C4-2B (cell line): ENCODE measurements at regions not wholly inside any gene's neighbourhood (a gene's known extent, or its start where the extent isn't known, plus 50 kb on each side); places are given as distances from the start of the nearest gene placed in this dataset.

Experiments used
- H3K27ac ChIP-seq: fragments of 450-650 bp; 2 replicates; pipeline ENCODE4 v1.5.1; 2017
- ZFX ChIP-seq: fragments of 450-650 bp; IDR thresholded peaks from 2 replicates; pipeline ENCODE4 v1.6.1; 2017
- TF ChIP-seq, protein P1 (sequence below): fragments of 450-650 bp; conservative IDR thresholded peaks from 2 replicates; pipeline ENCODE4 v1.5.1; 2017; ENCODE audit warnings: mild to moderate bottlenecking

DNA sequence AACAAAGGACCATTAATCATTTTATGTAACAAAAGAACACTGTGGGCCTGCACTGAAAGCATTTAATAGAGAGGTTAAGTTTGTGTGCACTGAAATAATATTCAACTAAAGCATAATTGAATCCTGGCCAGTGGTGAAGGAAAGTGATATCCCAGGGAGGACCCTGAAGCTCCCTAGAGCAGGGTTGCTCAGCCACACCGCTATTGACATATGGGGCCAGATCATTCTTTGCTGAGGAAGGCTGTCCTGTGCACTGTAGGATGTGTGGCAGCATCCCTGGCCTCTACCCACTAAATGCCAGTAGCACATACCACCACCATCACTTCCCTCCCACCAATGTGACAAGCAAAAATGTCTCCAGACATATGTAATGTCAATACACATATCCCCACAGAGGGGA, 166.1 kb upstream of the MTNR1B start:
- TF ChIP-seq, protein P1, sequence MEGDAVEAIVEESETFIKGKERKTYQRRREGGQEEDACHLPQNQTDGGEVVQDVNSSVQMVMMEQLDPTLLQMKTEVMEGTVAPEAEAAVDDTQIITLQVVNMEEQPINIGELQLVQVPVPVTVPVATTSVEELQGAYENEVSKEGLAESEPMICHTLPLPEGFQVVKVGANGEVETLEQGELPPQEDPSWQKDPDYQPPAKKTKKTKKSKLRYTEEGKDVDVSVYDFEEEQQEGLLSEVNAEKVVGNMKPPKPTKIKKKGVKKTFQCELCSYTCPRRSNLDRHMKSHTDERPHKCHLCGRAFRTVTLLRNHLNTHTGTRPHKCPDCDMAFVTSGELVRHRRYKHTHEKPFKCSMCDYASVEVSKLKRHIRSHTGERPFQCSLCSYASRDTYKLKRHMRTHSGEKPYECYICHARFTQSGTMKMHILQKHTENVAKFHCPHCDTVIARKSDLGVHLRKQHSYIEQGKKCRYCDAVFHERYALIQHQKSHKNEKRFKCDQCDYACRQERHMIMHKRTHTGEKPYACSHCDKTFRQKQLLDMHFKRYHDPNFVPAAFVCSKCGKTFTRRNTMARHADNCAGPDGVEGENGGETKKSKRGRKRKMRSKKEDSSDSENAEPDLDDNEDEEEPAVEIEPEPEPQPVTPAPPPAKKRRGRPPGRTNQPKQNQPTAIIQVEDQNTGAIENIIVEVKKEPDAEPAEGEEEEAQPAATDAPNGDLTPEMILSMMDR = no peak
- no peak for TF ChIP-seq ZFX
- H3K27ac ChIP-seq = no peak overlapping the region

DNA sequence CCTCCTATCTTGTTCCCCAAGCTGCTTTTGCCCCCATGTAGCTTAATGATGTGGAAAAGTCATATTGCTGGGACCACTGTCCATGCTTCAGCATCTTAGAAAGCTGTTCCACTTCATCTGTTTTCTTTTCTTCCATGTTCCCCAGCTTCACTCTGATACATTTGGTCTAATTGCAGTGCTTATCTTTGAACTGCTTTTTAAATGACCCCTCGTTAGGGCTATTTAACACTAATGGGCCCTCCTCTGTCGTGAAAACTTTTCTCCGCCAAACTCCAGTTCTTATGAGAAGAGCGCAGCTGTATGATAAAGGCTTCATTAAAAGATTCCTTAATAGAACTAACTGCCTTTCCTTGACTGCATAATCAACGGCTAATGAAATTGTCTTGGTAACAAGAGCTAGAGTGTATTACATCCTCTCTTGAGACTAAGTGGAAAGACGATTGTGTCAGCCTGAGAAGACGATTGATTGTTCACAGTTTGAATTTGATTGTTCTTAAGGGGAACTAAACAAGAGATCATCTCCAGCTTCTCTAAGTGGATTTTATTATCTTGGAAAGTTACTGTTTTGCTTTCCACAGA, 165.0 kb upstream of the MTNR1B start:
- no peak overlapping the region for H3K27ac ChIP-seq
- TF ChIP-seq, protein P1 = no peak
- no peak for TF ChIP-seq ZFX

DNA sequence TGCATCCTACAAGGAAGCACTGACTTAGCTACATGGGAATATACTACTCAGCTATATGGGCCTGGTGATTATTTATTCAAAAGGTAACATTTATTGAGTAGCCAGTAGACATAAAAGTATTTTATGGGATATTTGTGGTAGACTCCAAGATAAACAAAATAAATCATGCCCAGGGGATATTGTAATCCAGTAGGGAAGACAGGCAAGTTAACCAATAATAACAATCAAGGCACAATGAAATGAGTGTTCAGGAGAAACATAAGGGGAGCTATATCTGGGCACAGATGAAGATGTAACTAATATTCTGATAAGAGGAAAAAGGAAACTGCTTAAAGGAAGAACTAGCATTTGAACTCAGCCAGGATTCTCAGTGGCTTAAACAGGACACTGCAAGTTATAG, 161.4 kb upstream of the MTNR1B start:
- H3K27ac ChIP-seq = no peak overlapping the region
- TF ChIP-seq ZFX = no peak
- TF ChIP-seq, protein P1 = no peak

DNA sequence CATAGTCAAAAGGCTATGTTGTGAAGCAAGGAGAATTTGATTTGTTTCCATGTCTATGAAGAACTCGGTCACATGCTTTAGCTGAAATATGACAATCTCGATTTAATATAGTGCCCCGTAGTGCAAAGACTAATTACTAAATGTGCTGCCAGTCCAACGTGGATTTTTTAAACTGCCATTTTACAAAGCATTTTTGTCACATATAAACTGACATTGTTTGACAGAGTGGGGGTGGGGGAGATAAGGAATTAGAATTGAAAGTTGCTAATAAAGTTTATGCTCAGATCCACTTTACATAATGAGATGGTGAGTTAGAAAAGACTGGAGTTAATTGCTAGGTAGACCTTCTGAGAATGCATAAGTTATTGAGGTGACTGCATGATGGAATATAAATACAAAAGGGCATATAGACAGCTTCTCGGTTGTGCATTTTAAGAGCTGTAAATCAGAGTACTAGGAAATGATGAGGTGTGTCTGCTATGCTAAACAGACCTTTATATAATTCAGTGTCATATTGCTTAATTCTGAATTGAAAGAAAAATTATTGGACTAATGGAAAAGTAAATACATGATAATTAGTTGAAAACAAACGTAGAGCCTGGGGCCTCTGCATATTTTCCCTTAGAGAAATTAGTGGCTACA, 158.9 kb upstream of the MTNR1B start:
- TF ChIP-seq ZFX = no peak
- TF ChIP-seq, protein P1 = no peak

DNA sequence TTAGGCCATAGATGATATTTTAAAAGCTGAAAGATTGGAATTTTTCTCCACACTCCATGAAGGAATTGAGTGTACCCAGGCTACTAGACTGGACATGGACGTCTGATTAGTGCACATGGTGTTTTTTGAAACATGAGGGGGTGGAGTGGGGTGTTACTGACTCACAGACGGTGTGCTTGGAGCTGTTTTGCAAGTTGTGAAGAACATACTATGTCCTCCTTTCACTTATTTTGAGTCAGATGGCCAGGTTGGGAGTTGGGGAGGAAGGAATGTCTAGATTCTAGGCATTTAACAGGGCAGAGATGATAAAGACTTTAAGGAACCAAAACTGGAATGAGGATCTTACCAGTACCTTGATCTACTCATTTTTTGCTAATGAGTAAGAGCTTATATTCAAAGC, 158.1 kb upstream of the MTNR1B start:
- no peak overlapping the region for H3K27ac ChIP-seq
- no peak for TF ChIP-seq ZFX

More for the DNA sequence above, 158.9 kb upstream of the MTNR1B start:
- H3K27ac ChIP-seq = no peak overlapping the region

DNA sequence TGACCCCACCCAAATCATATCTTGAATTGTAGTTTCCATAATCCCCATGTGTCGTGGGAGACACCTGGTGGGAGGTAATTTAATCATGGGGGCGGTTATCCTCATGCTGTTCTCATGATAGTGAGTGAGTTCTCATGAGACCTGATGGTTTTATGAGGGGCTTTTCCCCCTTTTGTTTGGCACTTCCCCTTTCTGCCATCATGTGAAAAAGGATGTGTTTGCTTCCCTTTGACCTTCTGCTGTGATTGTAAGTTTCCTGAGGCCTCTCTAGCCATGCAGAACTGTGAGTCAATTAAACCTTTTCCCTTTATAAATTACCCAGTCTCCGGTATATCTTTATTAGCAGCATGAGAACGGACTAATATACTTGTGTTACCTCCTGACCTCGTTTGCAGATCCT, 156.6 kb upstream of the MTNR1B start:
- no peak overlapping the region for H3K27ac ChIP-seq

DNA sequence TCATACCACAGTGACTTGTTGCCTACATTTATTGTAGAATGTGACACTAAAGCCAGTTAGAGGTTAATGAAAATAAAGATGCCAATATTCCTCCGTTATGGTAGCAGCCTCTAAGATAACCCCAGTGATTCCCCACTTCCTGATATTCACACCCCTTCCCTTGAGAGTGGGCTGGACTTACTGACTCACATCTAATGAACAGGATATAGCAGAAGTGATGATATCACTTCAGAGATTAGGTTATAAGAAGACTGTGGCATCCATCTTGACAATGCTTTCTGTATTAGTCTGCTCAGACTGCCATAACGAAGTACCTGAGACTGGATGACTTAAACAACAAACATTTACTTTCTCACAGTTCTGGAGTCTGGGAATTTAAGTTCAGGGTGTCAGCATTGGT, 149.6 kb upstream of the MTNR1B start:
- H3K27ac ChIP-seq = no peak overlapping the region
- TF ChIP-seq ZFX = no peak
- TF ChIP-seq, protein P1 = no peak

More for the DNA sequence above, 156.6 kb upstream of the MTNR1B start:
- no peak for TF ChIP-seq ZFX
- TF ChIP-seq, protein P1 = peak; percentile 8; the same call in 1 of the 2 replicates

DNA sequence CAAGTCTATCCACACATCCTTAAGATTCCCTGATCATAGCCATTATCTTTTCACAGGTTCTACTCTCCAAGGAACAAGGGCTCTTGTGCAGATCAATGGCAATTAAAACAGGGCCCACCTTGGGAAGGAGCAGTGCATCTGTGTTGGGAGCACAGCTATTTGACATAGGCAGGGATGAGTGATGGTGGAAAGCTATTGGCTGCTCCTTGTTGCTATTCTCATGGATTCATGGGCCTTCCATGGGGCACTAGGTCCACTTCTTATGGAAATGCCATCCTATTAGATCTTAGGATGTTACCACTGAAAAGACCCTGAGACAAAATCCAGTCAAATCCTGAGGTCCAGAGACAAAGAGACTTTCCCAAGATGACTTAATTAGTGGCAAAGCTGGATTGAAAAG, 148.6 kb upstream of the MTNR1B start:
- TF ChIP-seq, protein P1 = no peak
- TF ChIP-seq ZFX = no peak
- H3K27ac ChIP-seq = no peak overlapping the region
